Stimulated activated CD4-positive, alpha-beta T cell treated with anti-CD3 and anti-CD28 coated beads, Interleukin-4, amount 100 ng/mL, for 48 hours (primary cell): ENCODE measurements at regions not wholly inside any gene's neighbourhood (a gene's known extent, or its start where the extent isn't known, plus 50 kb on each side); places are given as distances from the start of the nearest gene placed in this dataset.
"Not testable (repeated sequence)": the region's sequence is repeated elsewhere in the genome, so short reads cannot be mapped to it uniquely, and the experiment has no call there.

Experiments used
- DNase-seq, 2 donors: peaks; one replicate each; pipeline ENCODE4 v3.0.0-alpha.2; 2020; ENCODE audit warnings: low read depth in 2 of 2

DNA sequence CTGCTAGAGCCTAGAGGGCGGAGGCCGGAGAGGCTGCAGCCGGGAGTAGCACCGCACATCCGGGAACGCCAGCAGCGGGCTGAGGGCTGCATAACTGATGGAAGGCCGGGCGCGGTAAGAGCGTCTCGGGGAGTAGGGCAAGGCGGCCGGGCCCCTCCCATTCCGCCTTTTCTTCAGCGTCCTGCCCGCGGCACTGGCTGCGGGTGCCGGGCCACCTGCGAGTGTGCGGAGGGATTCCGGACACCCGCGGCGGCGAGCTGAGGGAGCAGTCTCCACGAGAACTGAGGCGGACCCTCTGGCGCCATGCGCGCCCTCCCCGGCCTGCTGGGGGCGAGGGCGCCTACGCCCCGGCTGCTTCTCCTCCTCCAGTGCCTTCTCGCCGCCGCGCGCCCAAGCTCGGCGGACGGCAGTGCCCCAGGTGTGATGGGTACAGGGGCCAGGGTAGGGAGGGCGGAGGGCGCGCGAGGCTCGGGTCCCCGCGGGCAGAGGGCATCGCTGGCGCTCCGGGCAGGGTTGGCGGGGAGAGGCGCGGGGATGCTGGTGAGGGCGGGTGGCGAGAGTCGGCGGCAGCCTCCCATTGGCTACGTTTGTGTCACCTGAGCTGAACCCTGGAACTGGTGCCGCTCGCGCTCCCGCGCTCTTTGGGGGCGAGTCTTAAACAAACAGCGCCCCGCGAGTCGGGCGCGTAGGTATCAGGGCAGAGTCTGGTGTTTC, 334.4 kb downstream of the SRGAP2C start:
- peak; percentile 76 to 84 for DNase-seq

DNA sequence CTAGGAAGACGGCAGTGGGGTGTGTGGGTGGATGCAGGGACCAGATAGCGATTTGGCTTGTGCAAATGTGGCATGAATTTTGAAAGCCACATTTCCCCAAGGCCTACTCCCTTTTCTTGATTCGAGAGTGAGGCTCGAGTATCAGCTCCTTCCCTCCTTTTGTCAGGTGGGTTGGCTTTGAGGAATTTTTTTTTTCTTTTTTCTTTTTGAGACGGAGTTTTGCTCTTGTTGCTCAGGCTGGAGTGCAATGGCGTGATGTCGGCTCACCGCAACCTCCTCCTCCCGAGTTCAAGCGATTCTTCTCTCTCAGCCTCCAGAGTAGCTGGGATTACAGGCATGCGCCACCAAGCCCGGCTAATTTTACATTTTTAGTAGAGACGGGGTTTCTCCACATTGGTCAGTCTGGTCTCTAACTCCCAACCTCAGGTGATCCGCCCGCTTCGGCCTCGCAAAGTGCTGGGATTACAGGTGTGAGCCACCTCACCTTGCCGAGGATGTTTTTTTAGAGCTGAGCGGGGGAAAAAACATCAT, 335.0 kb downstream of the SRGAP2C start:
- not testable (repeated sequence) for DNase-seq

DNA sequence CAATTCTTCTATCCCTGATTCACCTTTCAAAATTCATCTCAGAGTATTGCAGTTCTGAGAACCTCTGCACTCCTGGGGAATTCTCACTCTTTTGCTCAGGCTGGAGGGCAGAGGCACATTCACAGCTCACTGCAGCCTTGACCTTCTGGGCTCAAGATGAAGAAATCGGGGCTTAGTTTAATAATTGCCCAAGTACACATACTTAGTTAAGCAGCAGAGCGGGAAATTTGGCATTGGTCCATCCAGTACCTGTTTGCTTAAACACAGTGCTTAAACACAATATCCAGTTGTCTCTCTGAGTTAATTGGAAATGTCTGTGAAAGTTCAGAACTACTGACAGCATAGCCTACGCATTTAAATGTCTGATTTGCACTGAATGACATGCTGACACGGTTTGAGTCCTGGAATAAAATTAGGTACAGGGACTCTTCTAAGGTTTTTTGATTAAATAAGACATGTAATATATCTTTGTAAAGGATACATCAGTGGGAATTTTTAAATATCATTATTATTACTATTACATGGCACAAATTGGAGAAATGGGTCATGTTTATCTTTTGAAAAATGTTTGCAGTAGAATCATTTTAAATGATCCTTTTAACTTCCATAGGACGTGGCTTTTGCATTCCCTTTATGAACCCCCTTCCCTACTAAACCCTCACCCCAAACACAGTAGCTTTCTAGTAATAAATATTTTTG, 337.4 kb downstream of the SRGAP2C start:
- no peak for DNase-seq

DNA sequence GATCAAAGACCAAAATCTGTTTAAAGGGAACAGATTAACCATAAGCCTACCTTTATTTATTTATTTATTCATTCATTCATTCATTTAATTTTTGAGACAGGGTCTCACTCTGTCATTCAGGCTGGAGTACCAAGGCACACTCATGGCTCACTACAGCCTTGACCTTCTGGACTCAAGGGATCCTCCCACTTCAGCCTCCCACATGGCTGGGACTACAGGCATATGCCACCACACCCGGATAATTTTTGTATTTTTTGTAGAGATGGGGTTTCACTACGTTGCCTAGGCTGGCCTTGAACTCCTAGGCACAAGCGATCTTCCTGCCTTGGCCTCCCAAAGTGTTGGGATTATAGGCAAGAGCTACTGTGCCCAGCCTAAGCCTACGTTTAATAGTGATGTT, 338.3 kb downstream of the SRGAP2C start:
- DNase-seq = not testable (repeated sequence)

DNA sequence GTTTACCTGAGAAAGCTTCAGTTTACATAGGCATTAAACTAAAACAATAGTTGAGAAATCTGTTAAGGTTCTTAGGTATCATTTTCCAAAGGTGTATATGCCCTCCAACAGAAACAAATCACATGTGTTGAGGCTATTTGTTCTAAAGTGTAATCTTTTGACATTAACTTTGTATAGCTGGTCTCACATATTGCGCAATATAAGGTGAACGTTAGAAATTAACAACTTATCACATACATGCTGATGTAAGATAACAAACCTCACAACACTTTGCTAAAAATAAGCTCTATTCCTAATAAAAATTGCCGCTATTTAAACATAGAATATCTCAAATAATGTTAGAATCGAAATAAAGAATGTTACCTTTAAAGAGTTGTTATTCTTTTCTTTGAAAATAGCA, 340.6 kb downstream of the SRGAP2C start:
- DNase-seq = no peak

DNA sequence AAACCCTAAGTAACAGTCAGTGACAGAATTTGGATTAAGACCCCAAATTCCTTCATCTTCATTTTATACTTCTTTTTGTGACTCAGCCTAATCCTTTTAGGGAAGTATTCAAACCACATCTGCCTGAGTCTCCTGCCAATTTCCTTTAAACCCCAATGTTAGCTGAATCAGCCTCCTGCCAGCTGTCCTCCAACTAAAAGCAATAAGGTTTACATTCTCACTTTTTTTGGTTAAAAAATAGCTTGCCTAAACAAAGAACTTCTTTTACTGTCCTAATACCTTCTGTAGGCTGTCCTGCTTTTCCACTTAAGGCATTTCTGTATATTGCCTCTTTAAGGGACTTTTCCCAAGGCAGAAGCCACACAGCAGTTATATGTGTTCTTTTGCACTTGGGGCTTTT, 344.2 kb downstream of the SRGAP2C start:
- DNase-seq = not testable (repeated sequence)

DNA sequence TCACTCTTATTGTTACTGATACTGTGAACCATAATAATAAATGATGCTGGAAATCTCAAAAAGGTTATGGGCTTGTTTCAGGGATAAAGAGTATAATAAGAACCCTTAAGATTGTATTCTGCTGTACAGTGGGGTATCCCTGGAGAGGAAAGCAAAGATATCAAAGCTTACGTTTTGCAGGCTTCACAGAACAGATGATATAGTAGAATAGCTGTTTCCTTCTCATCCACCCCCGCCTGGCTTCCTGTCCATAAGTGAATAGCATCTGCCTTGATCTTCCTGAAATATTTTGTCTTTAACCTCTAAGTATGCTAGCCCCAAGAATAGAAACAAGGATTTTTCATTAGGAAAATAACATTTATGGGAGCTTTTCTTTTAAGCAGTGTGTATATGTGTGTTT, 345.3 kb downstream of the SRGAP2C start:
- not testable (repeated sequence) for DNase-seq

DNA sequence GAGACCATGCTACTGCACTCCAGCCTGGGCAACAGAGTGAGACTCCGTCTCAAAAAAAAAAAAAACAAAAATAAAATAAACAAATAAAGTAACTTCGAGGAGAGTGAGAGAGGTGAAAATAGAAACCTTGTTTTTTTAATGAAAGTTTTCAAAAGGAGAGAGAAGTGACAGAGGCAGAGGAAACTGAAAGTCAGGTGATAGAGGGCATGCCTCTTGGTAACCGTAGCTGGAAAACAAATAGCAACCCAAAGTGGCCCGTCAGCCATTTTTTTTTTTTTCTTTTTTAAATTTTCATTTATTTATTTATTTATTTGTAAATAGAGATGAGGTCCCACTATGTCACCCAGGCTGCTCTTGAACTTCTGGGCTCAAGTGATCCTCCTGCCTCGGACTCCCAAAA, 347.0 kb downstream of the SRGAP2C start:
- DNase-seq = not testable (repeated sequence)

DNA sequence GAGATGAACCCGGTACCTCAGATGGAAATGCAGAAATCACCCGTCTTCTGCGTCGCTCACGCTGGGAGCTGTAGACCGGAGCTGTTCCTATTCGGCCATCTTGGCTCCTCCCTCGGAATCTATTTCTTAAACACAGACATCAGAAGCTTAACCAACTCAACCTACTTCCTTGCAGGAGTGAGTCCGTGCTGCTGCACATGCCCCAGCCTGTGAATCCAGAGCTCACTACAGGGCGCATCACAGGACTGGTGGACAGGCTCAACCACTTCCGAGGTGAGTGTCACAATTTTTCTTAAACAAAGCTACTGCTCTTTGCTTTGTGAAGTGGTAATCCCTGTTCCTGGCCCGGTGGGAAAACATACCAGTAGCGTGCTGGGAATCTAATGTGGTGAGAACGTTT, 353.4 kb downstream of the SRGAP2C start:
- not testable (repeated sequence) for DNase-seq

DNA sequence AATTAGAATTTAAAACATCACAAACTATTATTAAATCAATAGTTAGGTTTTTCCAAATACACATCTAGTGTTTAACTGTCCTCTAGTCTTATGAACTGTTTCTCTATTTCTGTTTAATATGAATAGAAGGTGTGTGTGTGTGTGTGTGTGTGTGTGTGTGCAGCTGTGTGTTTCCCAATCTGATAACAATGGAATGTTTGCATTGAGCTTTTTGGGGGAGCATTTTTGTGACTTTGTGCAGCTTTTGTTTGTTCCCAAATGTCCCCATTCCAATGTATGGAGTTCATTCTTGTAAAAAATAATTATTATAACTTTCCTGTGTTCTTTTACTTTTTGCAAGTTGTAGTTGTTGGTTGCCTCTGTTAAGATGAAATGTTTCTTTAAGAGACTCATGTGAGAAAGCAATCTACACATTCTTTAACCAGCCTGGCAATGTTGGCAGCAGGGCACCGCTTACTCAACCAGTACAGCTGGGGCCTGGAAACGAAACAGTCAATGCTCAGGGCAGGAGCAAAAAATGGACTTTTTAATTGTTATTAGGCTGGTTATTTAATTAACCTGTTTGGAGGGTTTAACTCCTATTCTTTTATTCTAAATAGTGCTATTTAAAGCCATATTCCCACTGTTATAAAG, 354.3 kb downstream of the SRGAP2C start:
- DNase-seq = no peak

DNA sequence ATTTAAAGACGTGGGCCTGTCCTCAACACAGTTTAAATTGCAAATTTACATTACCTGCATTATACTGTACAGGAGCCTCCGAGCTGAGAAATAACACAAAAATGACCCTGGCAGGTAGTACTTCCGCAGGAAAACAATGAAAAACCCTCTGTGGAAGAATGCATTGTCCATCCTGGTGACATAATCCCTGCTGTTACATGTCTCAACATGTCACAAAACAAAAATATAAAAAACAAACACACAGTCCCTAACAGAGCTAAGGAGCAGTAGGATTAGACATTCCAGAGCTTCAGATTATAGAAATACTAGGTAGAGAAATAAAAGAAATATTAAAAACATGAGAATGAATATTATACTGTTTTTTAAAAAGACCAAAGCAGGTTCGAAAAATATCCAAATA, 359.2 kb downstream of the SRGAP2C start:
- not testable (repeated sequence) for DNase-seq

DNA sequence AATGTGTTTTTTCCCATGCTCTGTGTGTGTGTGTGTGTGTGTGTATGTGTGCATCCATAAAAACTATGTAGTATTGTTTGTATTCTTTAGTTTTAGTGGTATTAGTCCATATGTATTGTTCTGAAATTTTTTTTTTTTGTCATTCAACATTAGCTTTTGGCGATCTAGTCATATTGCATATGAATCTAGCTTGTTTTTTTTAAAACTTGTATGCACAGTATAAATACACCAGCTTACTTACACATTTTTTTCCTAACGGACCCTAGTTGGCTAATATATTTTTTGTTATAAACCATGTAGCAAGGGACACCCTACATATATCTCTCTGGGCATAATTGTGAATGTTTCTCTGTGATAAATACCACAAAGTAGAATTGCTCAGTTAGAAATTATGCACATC, 359.7 kb downstream of the SRGAP2C start:
- DNase-seq = no peak

DNA sequence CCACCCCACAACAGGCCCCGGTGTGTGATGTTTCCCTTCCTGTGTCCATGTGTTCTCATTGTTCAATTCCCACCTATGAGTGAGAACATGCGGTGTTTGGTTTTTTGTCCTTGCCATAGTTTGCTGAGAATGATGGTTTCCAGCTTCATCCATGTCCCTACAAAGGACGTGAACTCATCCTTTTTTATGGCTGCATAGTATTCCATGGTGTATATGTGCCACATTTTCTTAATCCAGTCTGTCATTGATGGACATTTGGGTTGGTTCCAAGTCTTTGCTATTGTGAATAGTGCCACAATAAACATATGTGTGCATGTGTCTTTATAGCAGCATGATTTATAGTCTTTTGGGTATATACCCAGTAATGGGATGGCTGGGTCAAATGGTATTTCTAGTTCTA, 361.1 kb downstream of the SRGAP2C start:
- DNase-seq = not testable (repeated sequence)

DNA sequence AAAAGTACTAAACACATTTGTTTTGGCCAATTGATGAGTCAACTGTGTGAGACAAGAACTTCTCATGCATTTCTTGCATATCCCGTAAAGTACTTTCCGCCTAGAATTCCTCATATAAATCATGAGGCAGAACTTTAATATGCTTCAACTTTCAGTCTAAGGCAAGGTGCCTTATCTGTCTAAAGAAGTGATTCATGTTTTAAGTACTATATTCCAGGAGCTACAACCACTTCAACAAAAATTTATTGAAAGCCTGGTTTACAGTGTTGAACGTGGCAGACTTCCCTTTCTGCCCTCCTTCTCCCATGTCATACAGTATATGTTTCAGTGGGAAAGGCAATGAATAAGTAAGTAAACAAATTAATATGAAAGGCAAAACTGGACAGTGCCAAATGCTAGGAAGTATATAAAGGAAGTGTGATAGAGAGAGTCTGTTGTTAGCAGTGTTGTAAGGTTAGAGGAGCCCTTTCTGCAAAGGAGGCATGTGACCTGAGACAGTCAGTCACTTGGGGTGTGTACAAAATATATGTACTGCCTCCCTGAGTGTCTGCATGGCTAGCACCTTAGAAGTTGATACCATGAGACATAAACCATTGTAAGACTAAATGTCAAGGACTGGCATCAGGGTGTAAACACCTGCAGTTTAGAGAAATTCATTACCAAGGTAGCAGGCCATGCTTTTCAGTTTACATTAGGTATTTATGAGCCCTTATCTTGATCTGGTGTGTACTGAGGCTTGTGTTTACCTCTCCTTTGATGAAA, 362.2 kb downstream of the SRGAP2C start:
- DNase-seq = no peak

DNA sequence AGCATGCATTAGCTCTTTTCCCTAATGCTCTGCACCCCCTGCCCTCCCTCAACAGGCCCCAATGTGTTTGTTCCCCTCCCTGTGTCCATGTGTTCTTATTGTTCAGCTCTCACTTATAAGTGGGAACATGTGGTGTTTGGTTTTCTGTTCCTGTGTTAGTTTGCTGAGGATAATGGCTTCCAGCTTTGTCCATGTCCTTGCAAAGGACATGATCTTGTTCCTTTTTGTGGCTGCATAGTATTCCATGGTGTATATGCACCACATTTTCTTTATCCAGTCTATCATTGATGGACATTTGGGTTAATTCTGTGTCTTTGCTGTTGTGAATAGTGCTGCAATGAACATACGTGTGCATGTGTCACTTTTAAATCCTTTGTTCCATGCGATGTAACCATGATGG, 363.0 kb downstream of the SRGAP2C start:
- DNase-seq = not testable (repeated sequence)

DNA sequence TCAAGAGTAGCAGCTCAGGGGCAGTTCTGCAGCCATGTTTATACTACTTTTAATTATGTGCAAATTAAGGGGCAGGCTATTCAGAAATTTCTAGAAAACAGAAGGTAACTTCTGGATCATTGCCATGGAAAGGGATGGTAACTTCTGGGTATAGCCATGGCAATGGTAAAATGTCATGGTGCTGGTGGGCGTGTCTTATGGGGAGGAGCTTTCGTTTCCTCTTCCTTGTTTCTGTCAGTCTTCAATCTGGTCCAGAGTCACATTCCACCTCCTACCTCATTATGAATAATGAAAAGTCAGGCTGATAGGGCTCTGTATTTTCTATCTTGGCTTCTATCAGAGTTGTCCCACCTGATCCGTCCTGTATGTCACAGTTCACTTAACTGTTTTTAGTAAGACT, 366.0 kb downstream of the SRGAP2C start:
- not testable (repeated sequence) for DNase-seq

DNA sequence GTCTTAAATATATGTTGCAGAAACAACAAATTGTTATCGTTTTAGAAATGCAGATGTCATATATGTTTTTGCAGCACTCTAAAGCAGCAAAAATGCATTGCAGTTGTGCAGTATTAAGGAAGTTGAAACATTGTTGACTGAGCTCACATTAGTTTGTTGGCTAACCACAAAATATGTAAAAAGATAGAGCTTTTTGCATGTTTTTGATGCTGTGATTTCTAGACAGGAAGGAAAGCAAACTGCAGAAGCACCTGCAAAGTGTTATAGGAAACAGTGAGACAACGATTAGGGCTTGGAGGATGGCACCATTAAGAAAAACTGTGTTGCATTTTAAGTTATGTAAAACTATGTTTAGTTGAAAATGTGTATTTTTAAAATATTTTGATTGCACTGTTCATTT, 366.7 kb downstream of the SRGAP2C start:
- not testable (repeated sequence) for DNase-seq

DNA sequence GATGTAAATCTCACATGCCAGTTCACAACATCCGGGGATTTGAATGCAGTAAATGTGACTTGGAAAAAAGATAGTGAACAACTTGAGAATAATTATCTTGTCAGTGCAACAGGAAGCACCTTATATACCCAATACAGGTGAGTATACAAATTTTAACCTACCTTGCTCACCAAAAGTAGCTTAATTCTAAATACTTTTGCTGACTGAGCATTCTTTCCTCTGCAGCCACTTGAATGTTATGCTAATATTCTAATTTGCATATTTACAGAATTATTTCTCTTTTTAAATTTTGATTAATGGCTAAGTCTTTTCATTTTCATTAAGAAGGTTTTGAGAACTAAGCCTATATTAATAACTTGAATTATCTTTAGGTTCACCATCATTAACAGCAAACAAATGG, 371.8 kb downstream of the SRGAP2C start:
- not testable (repeated sequence) for DNase-seq

DNA sequence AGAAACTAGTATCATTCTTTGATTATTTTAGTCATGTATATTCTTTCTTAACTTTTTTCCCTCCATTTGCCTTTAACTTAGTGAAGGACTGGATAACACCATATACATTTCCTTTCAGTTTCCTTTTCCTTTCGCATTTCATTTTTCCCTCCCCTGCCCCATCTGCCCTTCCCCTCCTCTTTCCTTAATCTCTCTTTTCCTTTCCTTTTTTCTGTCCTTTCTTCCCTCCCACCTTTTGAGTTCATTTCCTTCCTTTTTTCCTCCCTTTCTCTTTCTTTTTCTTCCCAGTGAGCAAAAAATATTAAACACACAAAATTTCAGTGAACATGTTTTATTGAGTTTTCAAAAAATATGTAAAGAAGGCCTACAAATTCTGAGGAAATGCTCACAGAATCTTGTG, 373.3 kb downstream of the SRGAP2C start:
- not testable (repeated sequence) for DNase-seq

DNA sequence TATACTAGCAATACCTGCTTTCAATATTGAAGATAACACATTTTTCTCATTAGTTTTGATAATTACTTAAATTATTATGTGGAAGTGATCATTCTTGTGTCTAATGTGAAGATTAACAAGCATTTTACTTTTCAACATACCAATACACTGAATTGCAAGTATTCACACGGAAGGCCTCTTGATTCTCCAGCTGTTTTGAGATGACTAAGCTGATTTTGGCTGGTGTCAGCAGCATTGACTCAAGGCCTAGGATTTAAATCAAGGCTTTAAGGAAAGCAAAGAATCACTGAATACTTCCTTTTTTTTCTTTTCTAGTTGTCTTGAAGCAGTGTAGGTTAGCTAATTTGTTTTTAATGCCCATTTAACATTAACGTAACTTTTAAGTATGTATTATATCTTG, 373.7 kb downstream of the SRGAP2C start:
- DNase-seq = no peak

DNA sequence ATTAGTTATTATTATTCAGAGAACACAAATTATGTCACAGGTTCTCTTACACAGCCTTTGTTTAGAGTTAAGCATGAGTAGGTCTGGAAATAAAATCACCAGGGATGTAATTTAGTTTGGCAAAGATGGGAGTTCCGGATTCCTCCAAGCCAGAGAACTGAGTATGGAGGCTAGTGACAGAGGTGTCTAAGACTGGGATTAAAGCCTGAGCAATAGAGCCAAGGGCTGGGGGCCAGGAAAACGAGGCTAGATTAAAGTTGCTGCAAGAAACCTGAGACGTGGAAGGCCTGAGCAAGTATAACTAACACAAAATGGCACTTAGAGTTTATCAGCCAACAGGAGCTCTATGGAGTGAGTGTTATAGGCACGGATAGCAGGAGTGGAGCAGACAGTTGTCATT, 381.6 kb downstream of the SRGAP2C start:
- DNase-seq = no peak

DNA sequence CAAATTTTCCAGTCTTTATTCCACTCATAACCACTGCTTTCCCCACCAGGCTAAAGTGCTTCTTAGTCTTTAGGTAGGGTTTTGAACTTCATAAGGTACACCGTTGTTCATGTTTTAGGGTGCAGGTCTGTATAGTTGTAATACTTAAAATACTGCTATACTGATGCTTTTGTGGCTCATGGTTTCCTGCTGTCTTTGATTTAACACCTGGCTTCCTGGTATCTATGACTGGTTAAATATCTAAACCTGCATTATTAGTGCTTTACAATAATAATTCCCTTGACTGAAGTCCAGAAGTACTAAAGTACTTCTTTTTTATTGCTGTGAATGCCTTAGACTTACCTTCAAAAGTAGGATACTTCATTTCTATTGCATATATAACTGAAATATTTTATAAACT, 384.7 kb downstream of the SRGAP2C start:
- DNase-seq = no peak
